ENCODE measurements at regions not wholly inside any gene's neighbourhood (a gene's known extent, or its start where the extent isn't known, plus 50 kb on each side); places are given as distances from the start of the nearest gene placed in this dataset.
A peak's percentile ranks its signal among the peaks of the same experiment; 100 is the strongest.
"Not testable (repeated sequence)": the region's sequence is repeated elsewhere in the genome, so short reads cannot be mapped to it uniquely, and the experiment has no call there.

- Mint-ChIP-seq H3K27ac (no peak overlapping the region), H3K27me3 (peaks cover 0 to 6% (median 0%) of the 10 kb centered on the region in 3 donors), H3K4me1 (peaks cover 0 to 5% (median 3%) of the 10 kb centered on the region in 3 donors), H3K4me3 (no peak overlapping the region), H3K36me3 (no peaks in the 10 kb centered on the region), H3K9me3 (peaks cover 0 to 5% (median 4%) of the 10 kb centered on the region in 7 donors)
- no peak for ATAC-seq (ENCODE audit: low read depth in 2 of 2)
- no peak for DNase-seq
These were observed 488.1 kb downstream of the XYLT1 start for GRCh38 chr16:16982614-16983013.

GRCh38 chr16:16983582-16983981 is 487.2 kb downstream of the XYLT1 start:
- no peak for DNase-seq
- peaks cover 0 to 5% (median 4%) of the 10 kb centered on the region in 7 donors for H3K9me3 Mint-ChIP-seq
- ATAC-seq (ENCODE audit: low read depth in 2 of 2): no peak
- H3K27me3 Mint-ChIP-seq: peaks cover 0 to 6% (median 0%) of the 10 kb centered on the region in 3 donors
- H3K36me3 Mint-ChIP-seq: no peaks in the 10 kb centered on the region
- no peak overlapping the region for H3K27ac Mint-ChIP-seq
- no peak overlapping the region for H3K4me3 Mint-ChIP-seq
- H3K4me1 Mint-ChIP-seq: peaks cover 0 to 7% (median 4%) of the 10 kb centered on the region in 3 donors

- ATAC-seq (ENCODE audit: low read depth in 2 of 2); H3K36me3 Mint-ChIP-seq; H3K27ac Mint-ChIP-seq; DNase-seq; H3K4me3 Mint-ChIP-seq; H3K9me3 Mint-ChIP-seq; H3K27me3 Mint-ChIP-seq: not testable (repeated sequence)
- peaks cover 2 to 12% (median 9%) of the 10 kb centered on the region in 3 donors for H3K4me1 Mint-ChIP-seq
These were observed 486.7 kb downstream of the XYLT1 start for GRCh38 chr16:16984091-16984490.

GRCh38 chr16:16985707-16986106 is 485.1 kb downstream of the XYLT1 start:
- ATAC-seq (ENCODE audit: low read depth in 2 of 2) (no peak), DNase-seq (no peak)
- H3K27ac Mint-ChIP-seq: peak overlapping the region in 1 of 6 donors; percentile 83
- peaks cover 0 to 5% (median 4%) of the 10 kb centered on the region in 7 donors for H3K9me3 Mint-ChIP-seq
- H3K4me3 Mint-ChIP-seq: no peak overlapping the region
- H3K4me1 Mint-ChIP-seq: peaks cover 4 to 21% (median 12%) of the 10 kb centered on the region in 3 donors
- H3K27me3 Mint-ChIP-seq: no peaks in the 10 kb centered on the region
- no peaks in the 10 kb centered on the region for H3K36me3 Mint-ChIP-seq

- ATAC-seq (ENCODE audit: low read depth in 2 of 2): peak; percentile 52 to 65
- H3K36me3 Mint-ChIP-seq: no peaks in the 10 kb centered on the region
- DNase-seq: no peak
- H3K4me1 Mint-ChIP-seq: peaks cover 17 to 42% (median 22%) of the 10 kb centered on the region in 3 donors
- H3K27me3 Mint-ChIP-seq: no peaks in the 10 kb centered on the region
- peak overlapping the region in 1 of 8 donors; percentile 69 for H3K4me3 Mint-ChIP-seq
- H3K9me3 Mint-ChIP-seq: peaks cover 0 to 5% (median 3%) of the 10 kb centered on the region in 7 donors
- peak overlapping the region in 2 of 6 donors; percentile 5 to 11 for H3K27ac Mint-ChIP-seq
These were observed 481.8 kb downstream of the XYLT1 start for GRCh38 chr16:16988963-16989362.

- H3K9me3 Mint-ChIP-seq: peaks cover 0 to 5% (median 3%) of the 10 kb centered on the region in 7 donors
- peak overlapping the region in 1 of 8 donors; percentile 69 for H3K4me3 Mint-ChIP-seq
- DNase-seq (no peak), ATAC-seq (ENCODE audit: low read depth in 2 of 2) (no peak)
- H3K36me3 Mint-ChIP-seq: no peaks in the 10 kb centered on the region
- peaks cover 21 to 45% (median 22%) of the 10 kb centered on the region in 3 donors for H3K4me1 Mint-ChIP-seq
- H3K27me3 Mint-ChIP-seq: no peaks in the 10 kb centered on the region
- peak overlapping the region in 2 of 6 donors; percentile 5 to 27 for H3K27ac Mint-ChIP-seq
These were observed 481.4 kb downstream of the XYLT1 start for GRCh38 chr16:16989368-16989767.

GRCh38 chr16:16991711-16992110 is 479.0 kb downstream of the XYLT1 start:
- Mint-ChIP-seq H3K9me3 (no peaks in the 10 kb centered on the region), H3K27me3 (peaks cover 0 to 8% (median 0%) of the 10 kb centered on the region in 3 donors), H3K27ac (peak overlapping the region in 3 of 6 donors; percentile 15 to 82 (median 34)), H3K4me1 (peaks cover 21 to 49% (median 26%) of the 10 kb centered on the region in 3 donors), H3K4me3 (peak overlapping the region in 2 of 8 donors; percentile 9 to 42), H3K36me3 (no peaks in the 10 kb centered on the region)
- DNase-seq (no peak), ATAC-seq (ENCODE audit: low read depth in 2 of 2) (no peak)

GRCh38 chr16:16992975-16993765 is 477.6 kb downstream of the XYLT1 start:
- Mint-ChIP-seq H3K27ac (peak overlapping the region; percentile 2 to 94 (median 78)), H3K9me3 (no peaks in the 10 kb centered on the region), H3K4me1 (peaks cover 21 to 44% (median 23%) of the 10 kb centered on the region in 3 donors), H3K27me3 (peaks cover 0 to 8% (median 0%) of the 10 kb centered on the region in 3 donors), H3K4me3 (peak overlapping the region in 7 of 8 donors; percentile 3 to 77 (median 53)), H3K36me3 (no peaks in the 10 kb centered on the region)
- peak; percentile 73 to 78 for ATAC-seq (ENCODE audit: low read depth in 2 of 2)
- no peak for DNase-seq

GRCh38 chr16:16994831-16995230 is 475.9 kb downstream of the XYLT1 start:
- DNase-seq: no peak
- Mint-ChIP-seq H3K27me3 (peaks cover 0 to 8% (median 0%) of the 10 kb centered on the region in 3 donors), H3K4me3 (peak overlapping the region in 1 of 8 donors; percentile 44), H3K27ac (no peak overlapping the region), H3K4me1 (peaks cover 14 to 29% (median 17%) of the 10 kb centered on the region in 3 donors), H3K9me3 (no peaks in the 10 kb centered on the region), H3K36me3 (no peaks in the 10 kb centered on the region)
- ATAC-seq (ENCODE audit: low read depth in 2 of 2): no peak

GRCh38 chr16:16996827-16997226 is 473.9 kb downstream of the XYLT1 start:
- no peak for DNase-seq
- Mint-ChIP-seq H3K27ac (no peak overlapping the region), H3K27me3 (peaks cover 0 to 8% (median 0%) of the 10 kb centered on the region in 3 donors)

GRCh38 chr16:16997349-16997748 is 473.4 kb downstream of the XYLT1 start:
- H3K27me3 Mint-ChIP-seq: peaks cover 0 to 8% (median 0%) of the 10 kb centered on the region in 3 donors
- no peaks in the 10 kb centered on the region for H3K9me3 Mint-ChIP-seq
- H3K4me1 Mint-ChIP-seq: peaks cover 14 to 31% (median 17%) of the 10 kb centered on the region in 3 donors
- no peaks in the 10 kb centered on the region for H3K36me3 Mint-ChIP-seq
- no peak overlapping the region for H3K27ac Mint-ChIP-seq
- peak overlapping the region in 1 of 8 donors; percentile 25 for H3K4me3 Mint-ChIP-seq
- no peak for ATAC-seq (ENCODE audit: low read depth in 2 of 2)
- no peak for DNase-seq

More at GRCh38 chr16:16996827-16997226, 473.9 kb downstream of the XYLT1 start:
- ATAC-seq (ENCODE audit: low read depth in 2 of 2): no peak
- Mint-ChIP-seq H3K36me3 (no peaks in the 10 kb centered on the region), H3K4me3 (no peak overlapping the region), H3K9me3 (no peaks in the 10 kb centered on the region), H3K4me1 (peaks cover 14 to 30% (median 17%) of the 10 kb centered on the region in 3 donors)

- H3K36me3 Mint-ChIP-seq: no peaks in the 10 kb centered on the region
- peaks cover 0 to 6% (median 5%) of the 10 kb centered on the region in 7 donors for H3K9me3 Mint-ChIP-seq
- ATAC-seq (ENCODE audit: low read depth in 2 of 2) (no peak), DNase-seq (no peak)
- no peak overlapping the region for H3K27ac Mint-ChIP-seq
- H3K27me3 Mint-ChIP-seq: peaks cover 0 to 2% (median 0%) of the 10 kb centered on the region in 3 donors
- no peak overlapping the region for H3K4me3 Mint-ChIP-seq
- peaks cover 0 to 10% (median 0%) of the 10 kb centered on the region in 3 donors for H3K4me1 Mint-ChIP-seq
These were observed 469.3 kb downstream of the XYLT1 start for GRCh38 chr16:17001471-17001870.

- Mint-ChIP-seq H3K27me3 (no peaks in the 10 kb centered on the region), H3K27ac (peak overlapping the region in 2 of 6 donors; percentile 41 to 72), H3K36me3 (no peaks in the 10 kb centered on the region), H3K4me1 (peaks cover 0 to 10% (median 0%) of the 10 kb centered on the region in 3 donors), H3K4me3 (no peak overlapping the region), H3K9me3 (peaks cover 0 to 6% (median 5%) of the 10 kb centered on the region in 7 donors)
- peak; percentile 76 to 78 for ATAC-seq (ENCODE audit: low read depth in 2 of 2)
- no peak for DNase-seq
These were observed 468.2 kb downstream of the XYLT1 start for GRCh38 chr16:17002565-17002964.

- H3K4me1 Mint-ChIP-seq; H3K9me3 Mint-ChIP-seq; ATAC-seq (ENCODE audit: low read depth in 2 of 2); H3K27me3 Mint-ChIP-seq; H3K4me3 Mint-ChIP-seq; DNase-seq; H3K36me3 Mint-ChIP-seq: not testable (repeated sequence)
- peak overlapping the region in 2 of 6 donors; percentile 64 to 81 for H3K27ac Mint-ChIP-seq
These were observed 464.8 kb downstream of the XYLT1 start for GRCh38 chr16:17005963-17006362.
